HL-60 (cell line): ENCODE measurements at regions not wholly inside any gene's neighbourhood (a gene's known extent, or its start where the extent isn't known, plus 50 kb on each side); places are given as distances from the start of the nearest gene placed in this dataset.

ENCODE experiments used
- DNase-seq, 2 experiments: peaks; one replicate each; pipeline ENCODE4 v3.0.0-alpha.2; 2010 to 2020; ENCODE audit warnings: low read depth in 1 of 2, low spot score in 1 of 2
- H3K27ac ChIP-seq: fragments of 250-450 bp; sonication (Bioruptor Pico); replicated peaks from 2 replicates; pipeline ENCODE4 v1.5.1; 2020; ENCODE audit warnings: mild to moderate bottlenecking, moderate library complexity
- H3K27me3 ChIP-seq: fragments of 250-450 bp; sonication (Bioruptor Pico); 2 replicates; pipeline ENCODE4 v1.5.1; 2021; ENCODE audit warnings: mild to moderate bottlenecking, moderate library complexity; ENCODE audit not compliant: insufficient read depth, poor library complexity, severe bottlenecking
- H3K4me3 ChIP-seq: replicated peaks from 2 replicates; pipeline ENCODE4 v1.5.1; 2011; ENCODE audit warnings: mild to moderate bottlenecking, control low read depth, low read length; ENCODE audit not compliant: insufficient read depth
- CTCF ChIP-seq: IDR thresholded peaks from one replicate; pipeline ENCODE4 v1.5.1; 2011; ENCODE audit warnings: low read length, control low read depth, inconsistent platforms; ENCODE audit not compliant: insufficient read depth
- GABPA ChIP-seq: IDR thresholded peaks from 2 replicates; pipeline ENCODE4 v1.6.1; 2012; ENCODE audit warnings: low read depth
- POLR2AphosphoS5 ChIP-seq: IDR thresholded peaks from 2 replicates; pipeline ENCODE4 v1.6.1; 2012; ENCODE audit warnings: low read depth
- REST ChIP-seq: IDR thresholded peaks from 2 replicates; pipeline ENCODE4 v1.6.1; 2012; ENCODE audit warnings: low read depth; ENCODE audit not compliant: insufficient replicate concordance
- SPI1 ChIP-seq: IDR thresholded peaks from 2 replicates; pipeline ENCODE4 v1.6.1; 2012; ENCODE audit warnings: low read depth, mild to moderate bottlenecking, borderline replicate concordance

GRCh38 chr6:4486568-4487315 lies 289.5 kb upstream of the CDYL start:
- TF ChIP-seq REST (no peak), GABPA (no peak), CTCF (no peak), POLR2AphosphoS5 (no peak), SPI1 (no peak)
- H3K27ac ChIP-seq: no peak overlapping the region
- DNase-seq: no peak
- no peaks in the 10 kb centered on the region for H3K27me3 ChIP-seq
- H3K4me3 ChIP-seq: no peak overlapping the region

- H3K27me3 ChIP-seq: no peaks in the 10 kb centered on the region
- DNase-seq: no peak
- H3K4me3 ChIP-seq: no peak overlapping the region
- no peak overlapping the region for H3K27ac ChIP-seq
- no peak for TF ChIP-seq GABPA
- no peak for TF ChIP-seq SPI1
- TF ChIP-seq CTCF: no peak
- TF ChIP-seq REST: no peak
- no peak for TF ChIP-seq POLR2AphosphoS5
Observed at GRCh38 chr6:4485735-4486134, 290.5 kb upstream of the CDYL start.

- no peak for DNase-seq
- Histone ChIP-seq H3K4me3 (no peak overlapping the region), H3K27me3 (no peaks in the 10 kb centered on the region), H3K27ac (no peak overlapping the region)
- TF ChIP-seq POLR2AphosphoS5 (no peak), REST (no peak), GABPA (no peak), SPI1 (no peak), CTCF (no peak)
Observed at GRCh38 chr6:4482461-4482860, 293.7 kb upstream of the CDYL start.
